ENCODE measurements at regions not wholly inside any gene's neighbourhood (a gene's known extent, or its start where the extent isn't known, plus 50 kb on each side); places are given as distances from the start of the nearest gene placed in this dataset.
A peak's percentile ranks its signal among the peaks of the same experiment; 100 is the strongest.

DNA sequence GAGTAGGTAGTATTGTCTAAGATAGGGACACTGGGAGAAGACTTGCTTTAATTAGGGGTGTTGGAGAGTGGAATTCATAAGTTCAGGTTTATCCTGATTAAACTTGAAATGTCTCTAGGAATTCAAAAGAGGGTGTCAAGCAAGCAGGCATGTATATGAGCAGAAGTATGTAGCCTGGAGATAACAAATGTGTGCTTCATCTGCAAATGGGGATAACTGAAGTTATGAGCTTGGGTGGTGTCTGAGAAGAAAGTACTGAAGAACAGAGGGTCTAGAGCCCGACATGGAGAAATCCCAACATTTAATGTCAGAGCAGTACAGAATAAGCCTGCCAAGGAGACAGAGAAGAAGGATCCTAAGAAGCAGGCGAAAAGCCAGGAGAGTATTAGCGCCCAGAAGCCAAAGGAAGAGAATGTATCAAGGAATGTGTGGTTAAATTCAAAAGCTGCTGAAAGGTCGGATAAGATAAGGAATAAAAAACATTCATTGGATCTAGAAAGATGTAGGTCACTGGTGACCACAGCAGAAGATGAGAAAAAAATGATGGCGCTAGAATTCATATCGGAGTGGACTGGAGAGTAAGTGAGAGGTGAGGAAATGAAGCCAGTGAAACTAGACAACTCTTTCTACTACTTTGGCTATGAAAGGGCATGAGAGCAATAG lies 401.5 kb upstream of the PIK3R1 start (continued):
- TF ChIP-seq, protein P1, sequence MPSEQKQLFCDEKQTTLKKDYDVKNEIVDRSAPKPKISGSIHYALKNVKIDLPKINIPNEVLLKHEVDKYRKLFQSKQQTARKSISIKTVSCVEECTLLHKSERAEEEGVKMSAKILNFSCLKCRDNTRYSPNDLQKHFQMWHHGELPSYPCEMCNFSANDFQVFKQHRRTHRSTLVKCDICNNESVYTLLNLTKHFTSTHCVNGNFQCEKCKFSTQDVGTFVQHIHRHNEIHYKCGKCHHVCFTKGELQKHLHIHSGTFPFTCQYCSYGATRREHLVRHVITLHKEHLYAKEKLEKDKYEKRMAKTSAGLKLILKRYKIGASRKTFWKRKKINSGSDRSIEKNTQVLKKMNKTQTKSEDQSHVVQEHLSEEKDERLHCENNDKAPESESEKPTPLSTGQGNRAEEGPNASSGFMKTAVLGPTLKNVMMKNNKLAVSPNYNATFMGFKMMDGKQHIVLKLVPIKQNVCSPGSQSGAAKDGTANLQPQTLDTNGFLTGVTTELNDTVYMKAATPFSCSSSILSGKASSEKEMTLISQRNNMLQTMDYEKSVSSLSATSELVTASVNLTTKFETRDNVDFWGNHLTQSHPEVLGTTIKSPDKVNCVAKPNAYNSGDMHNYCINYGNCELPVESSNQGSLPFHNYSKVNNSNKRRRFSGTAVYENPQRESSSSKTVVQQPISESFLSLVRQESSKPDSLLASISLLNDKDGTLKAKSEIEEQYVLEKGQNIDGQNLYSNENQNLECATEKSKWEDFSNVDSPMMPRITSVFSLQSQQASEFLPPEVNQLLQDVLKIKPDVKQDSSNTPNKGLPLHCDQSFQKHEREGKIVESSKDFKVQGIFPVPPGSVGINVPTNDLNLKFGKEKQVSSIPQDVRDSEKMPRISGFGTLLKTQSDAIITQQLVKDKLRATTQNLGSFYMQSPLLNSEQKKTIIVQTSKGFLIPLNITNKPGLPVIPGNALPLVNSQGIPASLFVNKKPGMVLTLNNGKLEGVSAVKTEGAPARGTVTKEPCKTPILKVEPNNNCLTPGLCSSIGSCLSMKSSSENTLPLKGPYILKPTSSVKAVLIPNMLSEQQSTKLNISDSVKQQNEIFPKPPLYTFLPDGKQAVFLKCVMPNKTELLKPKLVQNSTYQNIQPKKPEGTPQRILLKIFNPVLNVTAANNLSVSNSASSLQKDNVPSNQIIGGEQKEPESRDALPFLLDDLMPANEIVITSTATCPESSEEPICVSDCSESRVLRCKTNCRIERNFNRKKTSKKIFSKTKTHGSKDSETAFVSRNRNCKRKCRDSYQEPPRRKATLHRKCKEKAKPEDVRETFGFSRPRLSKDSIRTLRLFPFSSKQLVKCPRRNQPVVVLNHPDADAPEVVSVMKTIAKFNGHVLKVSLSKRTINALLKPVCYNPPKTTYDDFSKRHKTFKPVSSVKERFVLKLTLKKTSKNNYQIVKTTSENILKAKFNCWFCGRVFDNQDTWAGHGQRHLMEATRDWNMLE (tag by site-specific recombination; conservative IDR thresholded peaks at IDR 0.05; ENCODE audit: low read depth): no peak

DNA sequence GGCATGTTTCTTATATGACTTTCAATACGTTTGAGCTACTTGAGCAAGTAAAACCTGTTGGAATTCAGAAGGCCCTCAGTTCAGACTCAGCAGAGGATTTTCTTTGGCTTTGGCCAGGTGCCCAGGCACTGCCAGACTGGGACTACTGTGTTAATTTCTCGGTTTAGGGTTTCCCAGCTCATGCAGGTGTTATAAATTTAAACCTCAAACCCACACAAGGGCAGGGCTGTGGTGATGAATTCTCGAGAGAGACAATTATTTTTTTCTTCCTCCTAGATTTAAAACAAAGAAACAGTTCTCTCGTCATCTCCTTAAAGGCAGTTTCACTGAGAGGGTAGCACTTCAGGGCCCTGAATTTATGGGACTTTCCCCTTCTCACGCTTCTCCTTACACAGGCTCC lies 406.0 kb upstream of the PIK3R1 start:
- no peaks in the 10 kb centered on the region for H3K9me3 ChIP-seq (ENCODE audit: control insufficient read depth, insufficient read depth, low read depth, low read length)
- ChIA-PET POLR2A (no interaction called here), CTCF (interaction anchor here (0.6 kb wide), 1 partner anchor 64 kb away, joined by 3 read pairs; no protein-coding TSS in a partner anchor)
- H3K4me1 ChIP-seq (ENCODE audit: control insufficient read depth, insufficient read depth, low read length): no peaks in the 10 kb centered on the region
- no peak overlapping the region for H3K27ac ChIP-seq (ENCODE audit: extremely low read depth, low read depth, low read length)
- TF ChIP-seq SCRT2 (tag by site-specific recombination; IDR thresholded peaks at IDR 0.05): peak; percentile 77
- peak; percentile 5; the same call in 1 of the 2 replicates for TF ChIP-seq SCRT1 (tag by site-specific recombination; IDR thresholded peaks at IDR 0.05; ENCODE audit: borderline replicate concordance)
- no peak for TF ChIP-seq GLIS2 (tag by site-specific recombination; IDR thresholded peaks at IDR 0.05)
- H3K4me3 ChIP-seq (ENCODE audit: low read depth, low read length): no peak overlapping the region
- no peaks in the 10 kb centered on the region for H3K36me3 ChIP-seq (ENCODE audit: control insufficient read depth in 2 of 2, insufficient read depth in 1 of 2, low read length in 2 of 2)

DNA sequence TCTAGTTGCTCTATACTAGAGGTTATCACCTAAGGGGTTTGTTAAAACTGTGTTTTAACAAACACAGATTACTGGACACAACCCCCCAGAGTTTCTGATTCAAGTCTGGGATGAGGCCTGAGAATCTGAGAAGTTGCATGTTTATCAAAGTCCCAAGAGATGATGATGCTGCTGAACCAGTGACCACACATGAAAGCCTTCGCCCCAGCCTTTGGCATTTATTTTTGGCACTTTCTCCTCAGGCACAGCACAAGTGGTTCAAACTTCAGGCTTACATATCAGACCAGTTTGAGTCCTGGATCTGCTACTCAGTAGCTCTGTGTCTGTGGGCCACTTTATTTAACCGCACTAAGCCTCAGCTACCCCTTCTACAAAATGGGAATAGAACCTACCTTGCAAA lies 407.2 kb upstream of the PIK3R1 start:
- H3K36me3 ChIP-seq (ENCODE audit: control insufficient read depth in 2 of 2, insufficient read depth in 1 of 2, low read length in 2 of 2): no peaks in the 10 kb centered on the region
- ChIA-PET CTCF (no interaction called here), POLR2A (no interaction called here)
- no peaks in the 10 kb centered on the region for H3K9me3 ChIP-seq (ENCODE audit: control insufficient read depth, insufficient read depth, low read depth, low read length)
- H3K4me1 ChIP-seq (ENCODE audit: control insufficient read depth, insufficient read depth, low read length): no peaks in the 10 kb centered on the region
- no peak for TF ChIP-seq ZNF433 (tag by site-specific recombination; IDR thresholded peaks at IDR 0.05; ENCODE audit: low read depth)
- H3K27ac ChIP-seq (ENCODE audit: extremely low read depth, low read depth, low read length): no peak overlapping the region
- no peak overlapping the region for H3K4me3 ChIP-seq (ENCODE audit: low read depth, low read length)

DNA sequence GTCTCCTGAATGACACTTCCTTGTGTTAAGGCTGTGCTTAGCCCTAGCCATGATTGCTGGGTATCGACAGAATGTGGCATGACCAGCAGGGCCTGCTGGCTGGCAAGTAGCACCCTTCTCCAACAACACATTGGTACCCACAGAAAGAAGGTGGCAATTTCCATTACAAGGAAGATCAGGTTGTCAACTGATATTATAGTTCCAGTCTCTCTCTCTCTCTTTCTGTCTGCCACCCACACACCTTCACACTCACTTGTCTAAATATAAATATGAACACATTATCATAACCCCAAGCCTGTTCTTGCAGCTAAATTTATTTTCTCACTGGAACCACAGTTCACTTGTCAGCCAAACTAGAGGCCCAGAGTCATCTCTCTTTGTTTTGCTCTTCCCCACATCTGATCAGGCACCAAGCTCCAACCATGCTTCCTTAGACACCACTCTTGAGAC lies 408.1 kb upstream of the PIK3R1 start:
- CTCF ChIA-PET: no interaction called here
- Histone ChIP-seq H3K4me1 (ENCODE audit: control insufficient read depth, insufficient read depth, low read length) (no peaks in the 10 kb centered on the region), H3K9me3 (ENCODE audit: control insufficient read depth, insufficient read depth, low read depth, low read length) (no peaks in the 10 kb centered on the region), H3K27ac (ENCODE audit: extremely low read depth, low read depth, low read length) (no peak overlapping the region), H3K4me3 (ENCODE audit: low read depth, low read length) (no peak overlapping the region), H3K36me3 (ENCODE audit: control insufficient read depth in 2 of 2, insufficient read depth in 1 of 2, low read length in 2 of 2) (no peaks in the 10 kb centered on the region)
- POLR2A ChIA-PET: no interaction called here
- TF ChIP-seq MYNN (tag by site-specific recombination; IDR thresholded peaks at IDR 0.05; ENCODE audit: borderline replicate concordance) (no peak), ZNF837 (tag by site-specific recombination; IDR thresholded peaks at IDR 0.05) (no peak), ZNF623 (tag by site-specific recombination; IDR thresholded peaks at IDR 0.05) (no peak), ZNF510 (tag by site-specific recombination; IDR thresholded peaks at IDR 0.05; ENCODE audit: insufficient replicate concordance) (no peak), ZNF138 (tag by site-specific recombination; IDR thresholded peaks at IDR 0.05; ENCODE audit: borderline replicate concordance) (no peak), ZNF561 (tag by site-specific recombination; IDR thresholded peaks at IDR 0.05; ENCODE audit: borderline replicate concordance) (no peak)
- TF ChIP-seq, protein P2, sequence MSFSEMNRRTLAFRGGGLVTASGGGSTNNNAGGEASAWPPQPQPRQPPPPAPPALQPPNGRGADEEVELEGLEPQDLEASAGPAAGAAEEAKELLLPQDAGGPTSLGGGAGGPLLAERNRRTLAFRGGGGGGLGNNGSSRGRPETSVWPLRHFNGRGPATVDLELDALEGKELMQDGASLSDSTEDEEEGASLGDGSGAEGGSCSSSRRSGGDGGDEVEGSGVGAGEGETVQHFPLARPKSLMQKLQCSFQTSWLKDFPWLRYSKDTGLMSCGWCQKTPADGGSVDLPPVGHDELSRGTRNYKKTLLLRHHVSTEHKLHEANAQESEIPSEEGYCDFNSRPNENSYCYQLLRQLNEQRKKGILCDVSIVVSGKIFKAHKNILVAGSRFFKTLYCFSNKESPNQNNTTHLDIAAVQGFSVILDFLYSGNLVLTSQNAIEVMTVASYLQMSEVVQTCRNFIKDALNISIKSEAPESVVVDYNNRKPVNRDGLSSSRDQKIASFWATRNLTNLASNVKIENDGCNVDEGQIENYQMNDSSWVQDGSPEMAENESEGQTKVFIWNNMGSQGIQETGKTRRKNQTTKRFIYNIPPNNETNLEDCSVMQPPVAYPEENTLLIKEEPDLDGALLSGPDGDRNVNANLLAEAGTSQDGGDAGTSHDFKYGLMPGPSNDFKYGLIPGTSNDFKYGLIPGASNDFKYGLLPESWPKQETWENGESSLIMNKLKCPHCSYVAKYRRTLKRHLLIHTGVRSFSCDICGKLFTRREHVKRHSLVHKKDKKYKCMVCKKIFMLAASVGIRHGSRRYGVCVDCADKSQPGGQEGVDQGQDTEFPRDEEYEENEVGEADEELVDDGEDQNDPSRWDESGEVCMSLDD (tag by site-specific recombination; IDR thresholded peaks at IDR 0.05): no peak
- TF ChIP-seq, protein P3, sequence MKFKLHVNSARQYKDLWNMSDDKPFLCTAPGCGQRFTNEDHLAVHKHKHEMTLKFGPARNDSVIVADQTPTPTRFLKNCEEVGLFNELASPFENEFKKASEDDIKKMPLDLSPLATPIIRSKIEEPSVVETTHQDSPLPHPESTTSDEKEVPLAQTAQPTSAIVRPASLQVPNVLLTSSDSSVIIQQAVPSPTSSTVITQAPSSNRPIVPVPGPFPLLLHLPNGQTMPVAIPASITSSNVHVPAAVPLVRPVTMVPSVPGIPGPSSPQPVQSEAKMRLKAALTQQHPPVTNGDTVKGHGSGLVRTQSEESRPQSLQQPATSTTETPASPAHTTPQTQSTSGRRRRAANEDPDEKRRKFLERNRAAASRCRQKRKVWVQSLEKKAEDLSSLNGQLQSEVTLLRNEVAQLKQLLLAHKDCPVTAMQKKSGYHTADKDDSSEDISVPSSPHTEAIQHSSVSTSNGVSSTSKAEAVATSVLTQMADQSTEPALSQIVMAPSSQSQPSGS (tag by site-specific recombination; IDR thresholded peaks at IDR 0.05; ENCODE audit: low read depth): no peak

All from HEK293 (cell line).